Activated T-helper 17 cell treated with anti-CD3 and anti-CD28 coated beads, Interleukin-2, amount 50 U/mL, for 72 hours (primary cell): ENCODE measurements at regions not wholly inside any gene's neighbourhood (a gene's known extent, or its start where the extent isn't known, plus 50 kb on each side); places are given as distances from the start of the nearest gene placed in this dataset.

ENCODE experiments used
- ATAC-seq: fragments of 150-1000 bp; cut with Tn5 transposase; replicated peaks from 2 replicates; pipeline ENCODE4 v1.10.0; 2021; ENCODE audit warnings: mild to moderate bottlenecking, moderate library complexity
- H3K27ac Mint-ChIP-seq: one replicate; pipeline ENCODE4 v1.8.0; 2022; ENCODE audit warnings: mixed read lengths
- H3K27me3 Mint-ChIP-seq: one replicate; pipeline ENCODE4 v1.8.0; 2022; ENCODE audit warnings: mixed read lengths
- H3K36me3 Mint-ChIP-seq: one replicate; pipeline ENCODE4 v1.8.0; 2022; ENCODE audit warnings: low read depth, mild to moderate bottlenecking, mixed read lengths
- H3K4me1 Mint-ChIP-seq: one replicate; pipeline ENCODE4 v1.8.0; 2022; ENCODE audit warnings: mixed read lengths
- H3K4me3 Mint-ChIP-seq: one replicate; pipeline ENCODE4 v1.8.0; 2022; ENCODE audit warnings: mild to moderate bottlenecking, mixed read lengths
- H3K9me3 Mint-ChIP-seq: one replicate; pipeline ENCODE4 v1.8.0; 2022; ENCODE audit warnings: mixed read lengths

DNA sequence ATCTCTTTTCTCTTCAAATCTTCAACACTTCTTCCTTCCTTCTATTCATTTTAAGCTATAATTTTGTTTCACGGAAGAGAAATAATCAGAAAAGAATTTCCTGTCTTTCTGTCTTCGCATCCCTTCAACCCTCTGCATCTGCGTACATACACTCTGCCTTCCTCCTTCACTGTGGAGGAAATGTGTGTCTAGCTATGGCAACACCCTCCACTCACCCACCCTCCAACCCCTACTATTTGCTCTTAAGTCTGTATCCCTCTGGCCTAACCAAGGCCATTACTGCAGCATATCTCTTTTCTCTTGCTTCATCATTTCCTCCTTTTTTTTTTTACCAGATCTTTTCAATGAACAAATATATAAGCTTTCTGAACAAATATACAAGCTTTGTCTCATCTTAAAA is 105.7 kb upstream of the NUDT12 start:
- H3K4me3 Mint-ChIP-seq, result no peak overlapping the region
- H3K27me3 Mint-ChIP-seq, result peaks cover 3% of the 10 kb centered on the region
- peaks cover 3% of the 10 kb centered on the region for H3K9me3 Mint-ChIP-seq
- H3K4me1 Mint-ChIP-seq, result no peaks in the 10 kb centered on the region
- no peak for ATAC-seq
- no peak overlapping the region for H3K27ac Mint-ChIP-seq
- H3K36me3 Mint-ChIP-seq, result no peaks in the 10 kb centered on the region

DNA sequence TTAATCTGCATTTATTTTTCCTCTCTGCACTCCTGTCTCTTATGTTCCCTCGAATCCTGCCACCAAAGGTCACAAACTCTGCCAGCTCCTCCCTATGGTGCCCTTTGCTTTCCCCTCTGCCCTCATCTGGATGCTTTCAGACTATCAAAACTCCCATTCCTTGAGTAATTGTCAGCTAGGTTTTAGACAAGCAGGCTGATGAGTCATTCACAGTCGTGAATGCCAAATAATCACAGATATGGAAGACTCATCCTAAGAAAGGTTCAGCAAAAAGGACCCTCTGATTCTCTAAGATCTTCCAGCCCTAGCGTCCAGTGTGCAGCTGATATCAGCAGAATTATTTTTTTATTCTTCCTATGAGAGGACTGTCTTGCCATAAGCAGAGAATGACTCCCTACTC is 104.5 kb upstream of the NUDT12 start:
- no peaks in the 10 kb centered on the region for H3K36me3 Mint-ChIP-seq
- no peak overlapping the region for H3K27ac Mint-ChIP-seq
- H3K4me1 Mint-ChIP-seq, result no peaks in the 10 kb centered on the region
- H3K4me3 Mint-ChIP-seq, result no peak overlapping the region
- H3K9me3 Mint-ChIP-seq, result peaks cover 9% of the 10 kb centered on the region
- peaks cover 3% of the 10 kb centered on the region for H3K27me3 Mint-ChIP-seq
- no peak for ATAC-seq

DNA sequence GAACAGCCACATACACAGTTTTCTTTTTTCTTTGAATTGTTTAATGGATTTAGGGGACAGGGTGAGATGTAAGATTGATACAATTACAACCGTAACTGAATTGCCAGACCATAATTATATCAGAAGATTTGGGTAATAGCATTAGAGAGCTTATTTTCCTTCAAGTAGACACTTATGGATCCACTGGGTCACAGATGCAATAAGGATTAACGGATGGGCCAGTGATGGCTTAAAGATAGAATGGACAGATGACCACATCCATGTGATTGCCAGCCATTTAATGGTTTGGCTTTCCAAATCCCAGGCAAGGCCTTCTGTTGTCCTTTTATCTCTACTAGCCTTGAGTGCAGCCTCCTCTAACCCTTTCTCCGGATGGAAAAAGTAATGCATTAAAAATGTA is 94.7 kb upstream of the NUDT12 start:
- H3K27me3 Mint-ChIP-seq, result no peaks in the 10 kb centered on the region
- H3K9me3 Mint-ChIP-seq, result no peaks in the 10 kb centered on the region
- no peaks in the 10 kb centered on the region for H3K4me1 Mint-ChIP-seq
- H3K36me3 Mint-ChIP-seq, result no peaks in the 10 kb centered on the region
- no peak for ATAC-seq
- no peak overlapping the region for H3K4me3 Mint-ChIP-seq
- no peak overlapping the region for H3K27ac Mint-ChIP-seq

DNA sequence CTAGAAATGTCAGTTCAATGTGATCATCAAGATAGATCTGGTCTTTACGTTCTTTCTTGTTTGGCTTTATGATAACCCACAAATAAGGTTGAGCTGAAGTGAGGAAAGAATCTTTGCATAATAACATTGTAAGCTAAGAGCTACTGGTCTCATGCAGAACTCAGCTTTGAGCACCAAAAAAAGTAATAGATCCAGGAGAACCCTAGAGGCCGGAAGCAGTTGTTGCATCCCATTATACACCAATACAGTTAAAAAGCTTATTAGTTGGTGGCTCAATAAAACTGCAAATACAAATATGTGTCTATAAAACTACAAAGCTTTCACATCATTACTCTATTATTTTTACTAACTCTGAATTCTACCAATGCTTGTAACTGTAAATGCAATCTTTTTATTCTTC is 85.5 kb upstream of the NUDT12 start:
- Mint-ChIP-seq H3K4me3 (no peak overlapping the region), H3K4me1 (no peaks in the 10 kb centered on the region), H3K27ac (no peak overlapping the region), H3K9me3 (no peaks in the 10 kb centered on the region), H3K27me3 (peaks cover 3% of the 10 kb centered on the region), H3K36me3 (no peaks in the 10 kb centered on the region)
- no peak for ATAC-seq

DNA sequence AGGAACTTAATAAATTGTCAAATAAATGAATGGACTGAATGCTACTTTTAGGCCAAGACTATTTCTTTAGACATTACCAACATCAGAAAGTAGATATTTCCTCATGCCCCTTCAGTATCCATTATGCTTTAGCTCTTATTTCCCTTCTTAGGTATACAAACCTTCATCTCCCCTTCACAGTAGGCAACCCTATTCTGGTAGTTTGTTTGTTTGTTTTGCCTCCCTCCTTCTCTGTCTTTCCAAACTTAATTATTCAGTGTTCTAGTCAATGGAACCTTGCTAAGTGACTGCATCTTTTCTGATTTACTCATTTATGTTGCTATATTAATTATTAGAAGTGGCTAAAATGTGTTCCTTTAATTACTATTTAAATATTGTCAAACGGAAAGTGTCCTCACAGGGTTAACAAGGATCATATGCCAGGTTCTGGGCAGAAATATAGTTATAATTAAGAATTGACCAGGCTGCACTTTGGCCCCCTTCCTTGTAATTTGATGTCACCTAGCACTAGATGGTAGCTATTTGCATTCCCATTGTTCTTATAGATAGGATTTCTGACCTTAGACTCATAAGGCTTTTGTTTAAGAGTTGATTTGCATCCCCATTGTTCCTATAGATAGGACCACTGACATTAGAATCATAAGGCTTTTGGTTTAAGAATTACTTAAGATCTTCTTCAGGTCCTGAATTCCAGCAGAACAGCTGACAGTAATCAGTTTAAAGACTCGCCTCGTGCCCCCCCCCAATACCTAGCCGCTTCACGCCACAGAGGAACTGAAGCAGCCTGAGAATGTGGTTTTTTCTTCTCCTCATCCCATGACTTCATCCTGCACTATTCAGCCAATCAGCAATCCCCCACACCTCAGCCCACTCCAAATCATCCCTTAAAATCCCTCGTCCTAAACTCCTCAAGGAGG is 84.4 kb upstream of the NUDT12 start:
- peaks cover 3% of the 10 kb centered on the region for H3K27me3 Mint-ChIP-seq
- no peaks in the 10 kb centered on the region for H3K4me1 Mint-ChIP-seq
- ATAC-seq, result no peak
- no peaks in the 10 kb centered on the region for H3K9me3 Mint-ChIP-seq
- H3K27ac Mint-ChIP-seq, result no peak overlapping the region
- H3K4me3 Mint-ChIP-seq, result no peak overlapping the region
- H3K36me3 Mint-ChIP-seq, result no peaks in the 10 kb centered on the region

DNA sequence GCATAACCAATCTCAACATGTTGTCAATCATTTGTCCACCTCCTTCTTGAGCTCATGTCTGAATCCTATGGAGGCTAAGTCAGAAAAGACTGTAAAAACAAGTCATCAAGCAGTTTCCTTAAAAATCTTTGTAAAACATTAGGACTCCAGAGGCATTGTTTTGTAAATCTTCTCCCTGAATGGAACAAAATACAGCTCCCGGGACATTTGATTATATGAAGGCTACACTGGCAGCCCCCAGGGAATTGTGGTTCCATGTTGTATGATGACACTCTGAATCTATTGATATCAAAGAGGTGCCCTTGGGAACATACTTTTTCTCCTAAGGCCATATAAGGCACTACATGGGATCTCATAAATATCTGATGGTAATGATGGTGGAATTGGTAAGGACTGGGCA is 83.2 kb upstream of the NUDT12 start:
- Mint-ChIP-seq H3K27ac (no peak overlapping the region), H3K4me3 (no peak overlapping the region), H3K27me3 (peaks cover 3% of the 10 kb centered on the region), H3K36me3 (no peaks in the 10 kb centered on the region), H3K4me1 (no peaks in the 10 kb centered on the region), H3K9me3 (no peaks in the 10 kb centered on the region)
- ATAC-seq, result no peak

DNA sequence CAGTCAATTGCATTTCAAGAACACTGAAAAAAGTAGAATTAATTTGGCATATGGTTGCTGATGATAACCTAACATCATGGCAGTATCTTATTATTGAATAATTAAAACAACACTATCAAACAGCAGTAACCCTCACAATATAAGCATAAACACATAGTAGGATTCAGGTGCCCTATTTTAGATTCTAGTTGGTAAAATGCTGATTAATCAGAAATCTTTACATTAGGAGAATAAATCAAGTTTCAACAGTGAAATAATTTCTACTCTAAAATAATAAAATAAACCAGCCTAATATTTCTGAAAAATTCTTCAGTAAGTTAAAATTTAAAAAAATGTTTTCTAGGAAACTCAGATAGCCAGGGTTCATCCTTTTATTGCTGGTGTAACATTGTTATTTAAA is 76.4 kb upstream of the NUDT12 start:
- Mint-ChIP-seq H3K36me3 (no peaks in the 10 kb centered on the region), H3K27ac (no peak overlapping the region), H3K4me3 (no peak overlapping the region), H3K27me3 (no peaks in the 10 kb centered on the region), H3K9me3 (no peaks in the 10 kb centered on the region), H3K4me1 (no peaks in the 10 kb centered on the region)
- no peak for ATAC-seq

DNA sequence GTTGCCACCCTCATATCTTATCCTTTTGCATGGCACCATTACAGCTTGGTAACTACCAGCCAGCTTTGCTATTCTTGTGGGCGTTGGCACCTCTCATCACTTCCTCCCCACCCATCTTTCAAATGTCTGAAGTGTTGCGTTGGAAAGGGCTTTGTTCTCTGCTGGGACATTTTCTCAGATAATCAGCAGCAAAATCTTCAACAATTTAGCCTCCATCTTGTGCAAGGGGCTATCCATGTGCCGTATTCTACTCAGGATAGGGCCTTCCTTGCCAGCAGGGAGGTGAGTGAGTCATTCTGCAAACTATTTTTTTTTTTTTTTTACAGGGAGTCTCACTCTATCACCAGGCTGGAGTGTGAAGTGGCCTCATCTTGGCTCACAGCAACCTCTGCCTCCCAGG is 62.1 kb upstream of the NUDT12 start:
- Mint-ChIP-seq H3K27ac (no peak overlapping the region), H3K9me3 (no peaks in the 10 kb centered on the region), H3K27me3 (peaks cover 5% of the 10 kb centered on the region), H3K36me3 (no peaks in the 10 kb centered on the region), H3K4me3 (no peak overlapping the region), H3K4me1 (no peaks in the 10 kb centered on the region)
- ATAC-seq, result no peak

DNA sequence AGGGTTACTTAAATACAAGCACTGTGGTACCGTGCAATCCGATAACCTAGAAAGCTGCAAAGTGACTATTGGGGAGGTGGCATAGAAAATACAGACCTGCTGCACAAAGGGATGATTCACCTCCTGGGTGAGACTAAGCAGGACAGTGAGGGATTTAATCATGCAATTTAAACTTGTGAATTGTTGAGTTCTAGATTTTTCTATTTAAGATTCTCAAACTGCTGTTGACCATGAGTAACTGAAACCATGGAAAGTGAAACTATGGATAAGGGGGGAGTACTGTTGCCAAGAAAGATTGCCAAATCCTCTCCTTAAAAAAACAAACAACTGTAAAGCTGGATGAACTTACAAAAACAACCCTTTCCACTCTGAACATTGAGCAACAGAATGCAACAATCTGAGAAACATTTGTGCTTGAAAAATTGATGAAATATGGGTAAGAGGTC is 61.5 kb upstream of the NUDT12 start:
- no peak overlapping the region for H3K4me3 Mint-ChIP-seq
- H3K9me3 Mint-ChIP-seq, result no peaks in the 10 kb centered on the region
- peaks cover 5% of the 10 kb centered on the region for H3K27me3 Mint-ChIP-seq
- H3K27ac Mint-ChIP-seq, result no peak overlapping the region
- no peaks in the 10 kb centered on the region for H3K4me1 Mint-ChIP-seq
- no peak for ATAC-seq
- no peaks in the 10 kb centered on the region for H3K36me3 Mint-ChIP-seq

DNA sequence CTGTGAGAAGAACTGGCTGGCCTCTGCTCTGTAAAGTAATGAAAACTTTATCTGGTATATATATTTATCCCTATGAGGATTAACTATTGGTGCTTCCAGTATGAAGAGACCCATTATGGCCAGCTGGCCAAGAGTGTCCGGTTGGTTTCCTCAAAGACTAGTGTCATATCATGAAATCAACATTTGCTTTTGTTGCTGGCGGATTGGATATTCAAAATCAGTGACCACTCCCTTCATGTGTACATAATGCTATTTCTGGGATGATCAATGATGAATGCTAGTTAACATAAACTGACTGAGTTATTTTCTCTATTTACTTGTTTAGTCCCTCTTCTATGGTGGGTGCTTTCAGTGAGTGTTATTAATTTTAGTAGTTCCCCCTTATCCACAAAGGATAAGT is 60.8 kb upstream of the NUDT12 start:
- H3K36me3 Mint-ChIP-seq, result no peaks in the 10 kb centered on the region

DNA sequence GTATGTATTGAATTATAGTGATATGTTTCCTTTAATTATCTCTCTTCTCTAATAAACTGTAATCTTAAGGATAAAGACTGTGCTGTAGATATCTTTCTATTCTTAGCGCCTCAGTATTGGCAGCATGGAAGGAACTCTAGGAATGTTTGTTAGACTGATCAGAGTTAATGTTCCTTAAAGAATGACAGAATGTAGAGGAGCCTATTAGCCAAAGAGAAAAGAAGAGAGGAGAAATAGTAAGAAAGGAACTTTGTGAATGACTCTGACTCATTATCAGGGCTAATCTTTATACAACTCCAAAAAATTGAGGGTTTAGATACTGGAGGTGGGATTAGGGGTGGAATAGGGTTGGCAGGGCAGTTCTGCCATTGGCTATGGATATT is 59.0 kb upstream of the NUDT12 start:
- Mint-ChIP-seq H3K4me3 (no peak overlapping the region), H3K27ac (no peak overlapping the region), H3K9me3 (no peaks in the 10 kb centered on the region), H3K4me1 (no peaks in the 10 kb centered on the region), H3K27me3 (peaks cover 5% of the 10 kb centered on the region), H3K36me3 (no peaks in the 10 kb centered on the region)
- no peak for ATAC-seq

More for the DNA sequence above, 60.8 kb upstream of the NUDT12 start:
- Mint-ChIP-seq H3K4me3 (no peak overlapping the region), H3K27ac (no peak overlapping the region), H3K9me3 (no peaks in the 10 kb centered on the region), H3K4me1 (no peaks in the 10 kb centered on the region), H3K27me3 (peaks cover 5% of the 10 kb centered on the region)
- no peak for ATAC-seq

DNA sequence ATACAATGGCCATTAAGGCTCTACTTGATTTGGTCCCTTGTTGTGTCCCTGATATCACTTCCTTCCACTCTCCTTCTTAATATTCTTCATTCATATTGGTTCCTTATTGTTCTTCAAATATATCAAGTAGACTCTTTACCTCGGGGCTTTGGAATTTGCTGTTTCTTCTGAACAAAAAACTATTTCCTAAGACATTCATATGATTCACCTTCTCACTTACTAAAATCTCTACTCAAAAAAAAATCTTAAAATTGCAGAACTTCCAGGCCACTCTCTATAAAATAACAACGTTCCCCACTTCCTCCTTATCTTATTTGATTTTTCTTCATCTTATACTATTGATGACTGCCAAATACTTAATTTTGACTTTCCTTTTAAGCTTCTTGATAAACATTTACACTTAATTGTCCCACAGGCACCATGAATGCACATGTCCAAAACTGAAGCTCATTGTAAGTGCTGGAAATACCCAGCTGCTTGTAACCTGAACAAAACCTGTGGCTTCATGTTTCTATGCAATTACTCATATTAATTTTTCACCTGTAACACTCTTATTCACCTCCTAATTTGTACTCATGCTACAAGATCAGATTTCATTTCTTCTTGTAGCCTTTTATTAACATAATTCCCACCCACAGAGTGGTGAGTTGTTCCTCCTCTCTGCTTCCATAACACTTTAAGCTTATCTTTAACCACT is 58.4 kb upstream of the NUDT12 start:
- Mint-ChIP-seq H3K4me1 (no peaks in the 10 kb centered on the region), H3K27me3 (peaks cover 5% of the 10 kb centered on the region), H3K27ac (no peak overlapping the region)

DNA sequence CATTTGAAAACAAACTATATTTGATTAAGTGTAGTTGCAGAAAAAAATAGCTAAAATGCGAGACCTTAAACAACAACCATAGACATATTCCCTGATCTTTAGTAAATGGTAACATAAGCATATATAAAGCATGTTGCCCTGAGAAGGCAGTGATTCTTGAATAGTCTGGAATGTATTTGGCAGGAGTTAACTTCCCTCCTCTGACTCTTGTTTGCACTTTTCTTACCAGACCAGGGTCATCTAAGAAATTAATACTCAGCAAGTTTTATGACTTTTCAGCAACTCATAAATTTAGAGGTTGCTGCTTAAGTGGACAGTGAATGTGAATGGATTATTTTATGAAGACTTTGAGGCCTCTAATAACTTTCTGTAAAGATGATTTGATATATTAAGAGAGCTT is 55.3 kb upstream of the NUDT12 start:
- no peak overlapping the region for H3K4me3 Mint-ChIP-seq
- no peak overlapping the region for H3K27ac Mint-ChIP-seq
- ATAC-seq, result no peak
- no peaks in the 10 kb centered on the region for H3K27me3 Mint-ChIP-seq
- no peaks in the 10 kb centered on the region for H3K36me3 Mint-ChIP-seq
- no peaks in the 10 kb centered on the region for H3K4me1 Mint-ChIP-seq
- H3K9me3 Mint-ChIP-seq, result no peaks in the 10 kb centered on the region

More for the DNA sequence above, 58.4 kb upstream of the NUDT12 start:
- no peaks in the 10 kb centered on the region for H3K36me3 Mint-ChIP-seq
- H3K4me3 Mint-ChIP-seq, result no peak overlapping the region
- no peaks in the 10 kb centered on the region for H3K9me3 Mint-ChIP-seq
- ATAC-seq, result no peak

DNA sequence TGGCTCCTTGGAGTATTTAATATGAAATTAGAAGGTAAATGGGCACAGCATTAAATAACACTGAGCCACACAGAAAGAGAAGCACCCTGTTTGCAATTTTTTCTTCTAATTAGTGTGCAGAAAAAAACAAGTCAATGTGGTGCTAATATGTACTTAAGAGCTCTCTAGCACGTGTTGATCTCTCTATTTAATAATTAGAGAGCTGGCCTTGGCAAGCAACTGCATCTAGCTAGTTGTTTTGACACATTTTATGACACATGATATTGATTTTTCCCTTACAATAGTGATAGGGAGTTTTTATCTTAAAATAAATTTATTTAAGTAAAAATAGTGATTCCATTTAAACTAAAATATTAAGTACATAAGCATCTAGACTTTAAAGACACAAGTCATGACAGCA is 54.5 kb upstream of the NUDT12 start:
- no peak for ATAC-seq
- H3K27ac Mint-ChIP-seq, result no peak overlapping the region
- no peaks in the 10 kb centered on the region for H3K36me3 Mint-ChIP-seq
- H3K4me3 Mint-ChIP-seq, result no peak overlapping the region
- no peaks in the 10 kb centered on the region for H3K4me1 Mint-ChIP-seq
- no peaks in the 10 kb centered on the region for H3K27me3 Mint-ChIP-seq
- no peaks in the 10 kb centered on the region for H3K9me3 Mint-ChIP-seq

DNA sequence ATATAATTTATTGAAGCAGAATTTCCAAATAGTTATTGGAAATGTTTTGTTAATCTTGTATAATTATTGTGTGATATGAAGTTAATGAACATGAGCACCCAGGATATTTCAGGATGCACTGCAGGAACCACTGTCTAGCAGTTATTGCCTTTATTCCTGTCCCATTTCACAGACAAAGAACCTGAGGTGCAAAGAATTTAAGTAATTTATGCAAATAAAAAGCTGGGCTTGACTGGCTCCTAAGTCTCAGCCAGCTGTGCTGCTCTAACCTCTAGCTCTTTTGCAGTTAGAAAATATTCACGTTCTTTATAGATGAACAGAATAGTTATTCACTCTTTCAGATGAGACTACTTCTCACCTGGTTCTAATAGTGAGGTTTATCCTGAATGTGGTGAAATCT is 50.0 kb upstream of the NUDT12 start:
- Mint-ChIP-seq H3K36me3 (no peaks in the 10 kb centered on the region), H3K4me3 (no peak overlapping the region), H3K27me3 (no peaks in the 10 kb centered on the region), H3K9me3 (no peaks in the 10 kb centered on the region), H3K27ac (no peak overlapping the region), H3K4me1 (no peaks in the 10 kb centered on the region)
- no peak for ATAC-seq
